ENCODE measurements at regions not wholly inside any gene's neighbourhood (a gene's known extent, or its start where the extent isn't known, plus 50 kb on each side); places are given as distances from the start of the nearest gene placed in this dataset.
"Not testable (repeated sequence)": the region's sequence is repeated elsewhere in the genome, so short reads cannot be mapped to it uniquely, and the experiment has no call there.

DNA sequence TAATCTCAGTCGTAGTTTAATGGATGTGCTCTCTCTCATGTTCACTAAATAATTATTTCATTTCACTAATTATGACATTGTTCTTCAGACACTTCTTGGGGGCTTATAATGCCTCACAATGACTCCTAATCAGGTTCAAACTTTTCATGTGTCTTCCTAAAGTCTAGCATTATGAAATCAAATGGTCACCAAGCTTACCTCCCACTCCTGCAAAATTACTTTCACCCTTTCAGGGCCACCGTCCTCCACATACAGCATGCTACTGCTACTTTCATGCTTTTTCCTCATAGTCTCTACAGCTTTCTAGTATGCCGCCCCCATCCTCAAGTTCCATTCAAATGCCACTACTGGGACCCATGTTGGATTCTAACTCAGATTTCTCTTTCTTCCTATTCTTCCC, 59.8 kb upstream of the C1orf53 start:
- Histone ChIP-seq H3K27me3 (ENCODE audit: insufficient read depth, low read depth, severe bottlenecking) (no peaks in the 10 kb centered on the region), H3K36me3 (no peaks in the 10 kb centered on the region), H3K4me3 (ENCODE audit: low read depth, low read length) (no peak overlapping the region), H3K9me3 (ENCODE audit: severe bottlenecking) (no peaks in the 10 kb centered on the region), H3K27ac (no peak overlapping the region)
- DNase-seq: no peak
- TF ChIP-seq CTCF (IDR thresholded peaks at IDR 0.05; ENCODE audit: low read depth, low read length): no peak

DNA sequence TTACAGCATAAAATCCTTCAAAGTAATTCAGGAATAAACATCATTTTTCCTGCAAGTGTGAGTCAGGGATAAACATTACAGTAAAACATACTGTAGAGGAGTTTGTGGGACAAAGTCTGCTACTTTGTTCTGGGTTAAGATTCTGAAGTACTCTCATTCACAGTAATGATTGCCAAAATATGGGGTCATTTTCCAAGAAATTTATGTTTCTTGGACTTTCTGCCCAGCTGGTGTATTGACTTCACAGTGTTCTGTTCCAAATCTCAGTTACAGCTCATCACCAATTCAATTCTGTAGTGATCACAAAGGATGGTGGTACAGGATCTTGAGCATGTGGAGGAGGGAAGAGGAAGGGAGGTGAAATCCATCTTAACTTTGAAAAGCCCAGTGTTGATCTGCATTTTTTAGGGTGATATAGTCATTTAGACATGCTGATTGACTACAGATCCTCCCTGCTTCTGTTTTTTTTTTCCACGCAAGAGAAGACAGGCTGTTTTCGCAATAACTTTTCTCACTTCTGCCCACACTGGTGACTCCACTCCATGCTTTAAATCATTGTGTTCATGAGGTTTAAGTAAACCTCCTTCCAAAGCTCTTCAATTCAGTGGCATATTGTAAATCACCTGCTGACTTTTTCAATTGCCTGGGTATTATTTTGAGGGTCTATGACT, 60.4 kb upstream of the C1orf53 start:
- H3K9me3 ChIP-seq (ENCODE audit: severe bottlenecking): no peaks in the 10 kb centered on the region
- H3K4me3 ChIP-seq (ENCODE audit: low read depth, low read length): no peak overlapping the region
- DNase-seq: no peak
- no peak for TF ChIP-seq CTCF (IDR thresholded peaks at IDR 0.05; ENCODE audit: low read depth, low read length)
- no peaks in the 10 kb centered on the region for H3K27me3 ChIP-seq (ENCODE audit: insufficient read depth, low read depth, severe bottlenecking)
- H3K27ac ChIP-seq: no peak overlapping the region
- H3K36me3 ChIP-seq: no peaks in the 10 kb centered on the region

- peaks cover 3% of the 10 kb centered on the region for H3K9me3 ChIP-seq (ENCODE audit: severe bottlenecking)
- H3K27me3 ChIP-seq (ENCODE audit: insufficient read depth, low read depth, severe bottlenecking): no peaks in the 10 kb centered on the region
- no peak for TF ChIP-seq CTCF (IDR thresholded peaks at IDR 0.05; ENCODE audit: low read depth, low read length)
- H3K4me3 ChIP-seq (ENCODE audit: low read depth, low read length): no peak overlapping the region
- H3K36me3 ChIP-seq: no peaks in the 10 kb centered on the region
- DNase-seq: no peak
- H3K27ac ChIP-seq: no peak overlapping the region
Observed at GRCh38 chr1:197841158-197841557, 61.3 kb upstream of the C1orf53 start.

GRCh38 chr1:197839786-197840185, 62.6 kb upstream of the C1orf53 start:
- H3K27me3 ChIP-seq (ENCODE audit: insufficient read depth, low read depth, severe bottlenecking); H3K36me3 ChIP-seq; H3K9me3 ChIP-seq (ENCODE audit: severe bottlenecking); DNase-seq; H3K27ac ChIP-seq; H3K4me3 ChIP-seq (ENCODE audit: low read depth, low read length): not testable (repeated sequence)

DNA sequence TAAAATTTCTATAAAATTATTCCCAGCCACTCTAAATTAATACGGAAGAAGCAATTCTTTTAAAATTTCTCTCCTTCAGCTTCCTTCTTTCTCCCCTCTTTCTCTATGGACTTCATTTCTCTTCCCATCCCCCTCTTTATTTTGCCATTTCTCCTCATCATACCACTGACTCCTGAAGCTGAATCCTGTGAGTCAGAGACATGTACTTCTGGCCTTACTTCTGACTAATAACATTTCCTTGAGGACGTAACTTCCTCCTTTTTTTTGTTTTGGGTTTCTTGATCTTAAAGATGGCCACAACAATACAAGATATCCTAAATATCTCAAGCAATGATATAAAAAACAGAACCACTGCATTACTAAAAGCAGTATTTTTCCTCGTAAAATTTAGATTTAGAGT, 63.6 kb upstream of the DENND1B start:
- Histone ChIP-seq H3K36me3 (no peaks in the 10 kb centered on the region), H3K9me3 (ENCODE audit: severe bottlenecking) (peaks cover 3% of the 10 kb centered on the region), H3K27ac (no peak overlapping the region), H3K4me3 (ENCODE audit: low read depth, low read length) (no peak overlapping the region), H3K27me3 (ENCODE audit: insufficient read depth, low read depth, severe bottlenecking) (no peaks in the 10 kb centered on the region)
- DNase-seq: no peak
- TF ChIP-seq CTCF (IDR thresholded peaks at IDR 0.05; ENCODE audit: low read depth, low read length): no peak

- no peaks in the 10 kb centered on the region for H3K27me3 ChIP-seq (ENCODE audit: insufficient read depth, low read depth, severe bottlenecking)
- no peaks in the 10 kb centered on the region for H3K36me3 ChIP-seq
- H3K9me3 ChIP-seq (ENCODE audit: severe bottlenecking): peaks cover 3% of the 10 kb centered on the region
- TF ChIP-seq CTCF (IDR thresholded peaks at IDR 0.05; ENCODE audit: low read depth, low read length): no peak
- no peak overlapping the region for H3K27ac ChIP-seq
- no peak overlapping the region for H3K4me3 ChIP-seq (ENCODE audit: low read depth, low read length)
- DNase-seq: no peak
Observed at GRCh38 chr1:197837911-197838310, 62.6 kb upstream of the DENND1B start.

GRCh38 chr1:197836356-197836755, 61.1 kb upstream of the DENND1B start:
- DNase-seq: not testable (repeated sequence)

DNA sequence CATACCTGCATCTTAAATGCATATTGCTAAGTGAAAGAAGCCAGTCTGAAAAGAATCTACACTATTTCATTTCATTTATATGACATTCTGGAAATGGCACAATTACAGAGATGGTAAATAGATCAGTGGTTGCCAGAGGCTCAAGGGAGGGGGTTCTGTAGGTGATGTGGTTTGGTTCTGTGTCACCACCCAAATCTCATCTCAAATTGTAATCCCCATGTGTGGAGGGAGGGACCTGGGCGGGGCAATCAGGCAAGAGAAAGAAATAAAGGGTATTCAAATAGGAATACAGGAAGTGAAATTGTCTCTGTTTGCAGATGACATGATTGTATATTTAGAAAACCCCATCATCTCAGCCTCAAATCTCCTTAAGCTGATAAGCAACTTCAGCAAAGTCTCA, 53.7 kb upstream of the DENND1B start:
- not testable (repeated sequence) for H3K9me3 ChIP-seq (ENCODE audit: severe bottlenecking); H3K4me3 ChIP-seq (ENCODE audit: low read depth, low read length); H3K27me3 ChIP-seq (ENCODE audit: insufficient read depth, low read depth, severe bottlenecking); H3K36me3 ChIP-seq; H3K27ac ChIP-seq; DNase-seq

More at GRCh38 chr1:197836356-197836755, 61.1 kb upstream of the DENND1B start:
- not testable (repeated sequence) for H3K27me3 ChIP-seq (ENCODE audit: insufficient read depth, low read depth, severe bottlenecking); H3K9me3 ChIP-seq (ENCODE audit: severe bottlenecking); H3K4me3 ChIP-seq (ENCODE audit: low read depth, low read length); H3K27ac ChIP-seq; H3K36me3 ChIP-seq
